ENCODE measurements at regions not wholly inside any gene's neighbourhood (a gene's known extent, or its start where the extent isn't known, plus 50 kb on each side); places are given as distances from the start of the nearest gene placed in this dataset.

DNA sequence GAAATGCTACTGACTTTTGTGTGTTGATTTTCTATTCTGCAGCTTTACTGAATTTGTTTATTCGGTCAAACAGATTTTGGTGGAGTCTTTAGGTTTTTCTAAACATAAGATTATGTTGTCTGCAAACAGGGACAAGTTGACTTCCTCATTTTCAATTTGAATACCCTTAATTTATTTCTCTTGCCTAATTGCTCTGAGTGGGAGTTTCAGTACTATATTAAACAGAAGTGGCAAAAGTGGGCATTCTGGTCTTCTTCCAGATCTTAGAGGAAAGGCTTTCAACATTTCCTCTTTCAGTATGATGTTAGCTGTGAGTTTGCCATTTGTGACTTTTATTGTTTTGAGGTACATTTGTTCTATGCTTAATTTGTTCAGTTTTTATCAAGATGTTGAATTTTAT is 268.5 kb downstream of the WNT5A start:
- DNase-seq: no peak

DNA sequence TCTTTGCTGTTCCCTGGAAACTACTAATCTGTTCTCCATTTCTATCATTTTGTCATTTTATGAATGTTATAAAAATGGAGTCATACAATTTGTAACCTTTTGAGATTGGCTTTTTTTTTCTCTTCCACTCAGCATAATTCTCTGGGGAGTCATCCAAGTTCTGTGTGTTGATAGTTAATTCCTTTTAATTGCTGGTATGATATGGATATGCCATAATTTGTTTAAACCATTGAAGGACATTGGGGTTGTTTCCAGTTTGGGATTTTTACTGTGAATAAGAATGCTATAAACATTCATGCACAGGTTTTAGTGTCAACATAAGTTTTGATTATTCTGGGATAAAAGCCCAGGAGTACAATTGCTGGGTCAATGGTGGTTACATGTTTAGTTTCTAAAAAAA is 279.4 kb downstream of the WNT5A start:
- no peak for DNase-seq

DNA sequence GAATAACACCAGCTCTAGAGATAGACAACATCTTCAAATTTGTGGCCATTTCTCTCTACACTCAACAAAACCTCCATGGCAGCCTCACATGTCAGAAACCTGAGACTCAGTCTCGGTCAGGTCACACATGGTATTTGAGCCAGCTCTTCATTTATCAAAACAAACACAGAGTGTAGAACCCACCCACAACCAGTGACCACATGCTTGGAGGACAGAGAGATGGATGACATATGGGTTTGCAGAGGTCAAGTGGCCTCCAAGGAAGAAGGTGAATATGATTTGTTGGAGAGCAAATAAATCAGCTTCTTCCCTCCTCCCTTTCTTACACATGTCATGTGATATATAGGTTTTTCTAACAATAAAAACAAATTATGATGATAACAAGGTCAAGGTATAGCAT is 278.1 kb upstream of the LRTM1 start:
- no peak for DNase-seq

DNA sequence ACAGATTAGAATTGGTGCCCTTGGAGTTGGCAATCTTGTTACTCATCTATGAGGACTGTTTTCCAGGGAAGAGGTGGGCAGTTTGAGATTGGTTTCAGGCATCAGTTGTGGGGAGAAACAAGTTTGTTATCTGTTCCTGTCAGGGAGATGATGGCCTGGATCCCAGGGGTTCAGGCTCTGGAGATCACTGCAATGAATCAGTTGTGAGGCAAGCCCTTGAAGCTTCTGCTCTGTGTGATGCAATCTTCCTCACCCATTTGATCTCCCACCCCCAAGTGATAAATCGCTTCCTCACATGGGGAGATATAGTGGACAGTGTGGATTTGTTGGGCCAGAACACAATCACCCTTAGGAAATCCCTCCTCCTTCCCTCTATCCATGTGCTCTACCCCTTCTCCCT is 276.6 kb upstream of the LRTM1 start:
- no peak for DNase-seq

DNA sequence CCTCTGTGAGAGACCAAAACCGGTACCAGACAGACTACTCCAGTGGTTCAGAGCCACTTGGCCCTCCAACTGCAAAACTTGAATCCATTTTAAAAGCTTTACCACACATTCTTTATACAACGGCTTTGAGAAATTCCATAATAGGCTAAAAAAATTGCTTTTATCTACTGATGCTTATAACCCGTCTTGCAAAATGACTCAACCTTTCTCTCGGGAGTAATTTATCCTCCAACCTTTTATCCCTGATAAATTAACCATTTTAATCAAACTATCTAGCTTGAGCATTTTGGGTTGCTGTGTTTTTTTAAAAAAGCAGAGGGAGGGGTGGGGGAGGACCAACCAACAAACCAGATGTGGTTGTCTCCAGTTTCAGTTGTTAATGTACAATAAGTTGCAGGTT is 275.7 kb upstream of the LRTM1 start:
- DNase-seq: no peak

DNA sequence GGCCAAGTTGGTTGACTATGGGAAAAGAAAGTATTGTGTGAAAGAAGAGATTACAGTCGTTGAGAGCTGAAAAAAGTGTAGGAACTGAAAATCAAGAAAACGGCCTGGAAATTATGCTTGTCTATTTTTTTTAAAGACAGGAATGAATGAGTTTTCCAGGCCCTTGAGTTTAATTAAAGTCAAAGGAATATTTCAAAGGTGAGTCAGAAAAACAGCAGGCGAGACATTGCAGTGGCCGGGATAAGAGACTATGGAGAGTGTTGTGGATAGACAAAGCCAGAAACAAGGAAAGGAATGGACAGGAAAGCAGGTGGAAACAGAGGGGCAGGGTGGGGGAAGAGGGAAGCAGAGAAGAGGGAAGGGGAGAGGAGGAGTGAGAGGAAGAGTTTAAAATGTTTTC is 275.1 kb upstream of the LRTM1 start:
- DNase-seq: no peak

DNA sequence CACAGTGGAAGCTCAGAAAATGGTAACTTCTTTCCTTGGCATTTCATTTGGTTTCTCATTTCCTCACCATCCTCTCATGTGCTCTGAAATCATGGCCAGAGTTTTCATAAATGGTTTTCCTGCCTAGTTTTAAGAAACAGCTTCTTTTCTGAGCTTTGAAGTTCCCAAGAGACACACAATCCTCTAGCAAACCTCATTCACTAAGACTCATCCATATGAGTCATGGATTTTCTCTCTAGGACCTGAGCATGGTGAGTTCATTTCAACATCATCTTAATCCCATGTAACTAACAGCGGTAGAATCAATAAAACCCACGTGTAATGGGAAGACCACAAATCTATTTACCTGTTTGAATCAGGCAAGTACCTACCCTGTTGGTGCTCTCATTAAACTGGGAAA is 274.5 kb upstream of the LRTM1 start:
- DNase-seq: no peak

DNA sequence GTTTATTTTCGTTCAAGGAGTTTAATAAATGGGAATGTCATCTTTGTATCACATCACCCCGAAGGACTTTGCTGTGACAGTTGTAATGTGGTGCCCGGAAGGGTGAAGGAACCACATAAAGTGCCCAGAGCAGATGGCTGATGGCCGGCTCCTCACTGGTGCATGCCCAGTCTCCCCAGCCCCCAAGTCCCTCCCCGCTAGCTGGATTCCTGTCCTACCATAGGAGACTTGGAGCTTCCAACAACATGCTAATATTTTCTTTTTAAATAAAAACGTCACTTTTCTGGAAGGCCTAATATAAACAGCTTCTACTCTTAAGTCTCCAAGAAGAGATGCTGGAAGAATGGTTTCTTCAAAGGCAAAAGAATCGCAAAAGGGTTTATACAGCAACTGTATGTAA is 273.9 kb upstream of the LRTM1 start:
- no peak for DNase-seq

DNA sequence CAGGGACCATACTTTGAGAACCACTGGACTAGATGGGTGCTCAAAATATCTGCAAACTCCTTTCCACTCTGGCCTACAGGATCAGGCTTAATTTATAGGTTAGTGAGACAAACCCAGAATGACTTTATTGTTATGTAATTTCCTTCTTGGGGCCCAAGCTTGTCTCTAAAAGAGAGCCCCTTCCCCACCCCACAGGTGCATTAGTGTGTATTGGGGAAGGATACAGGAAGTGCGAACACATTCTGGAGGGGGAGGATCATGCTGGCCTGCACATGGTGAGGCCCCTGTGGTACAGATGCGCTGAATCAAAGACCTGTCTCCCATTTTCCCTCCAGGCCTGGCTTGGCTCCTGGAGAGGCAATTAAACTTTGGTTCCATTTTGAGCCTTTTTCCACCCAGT is 273.0 kb upstream of the LRTM1 start:
- DNase-seq: no peak

DNA sequence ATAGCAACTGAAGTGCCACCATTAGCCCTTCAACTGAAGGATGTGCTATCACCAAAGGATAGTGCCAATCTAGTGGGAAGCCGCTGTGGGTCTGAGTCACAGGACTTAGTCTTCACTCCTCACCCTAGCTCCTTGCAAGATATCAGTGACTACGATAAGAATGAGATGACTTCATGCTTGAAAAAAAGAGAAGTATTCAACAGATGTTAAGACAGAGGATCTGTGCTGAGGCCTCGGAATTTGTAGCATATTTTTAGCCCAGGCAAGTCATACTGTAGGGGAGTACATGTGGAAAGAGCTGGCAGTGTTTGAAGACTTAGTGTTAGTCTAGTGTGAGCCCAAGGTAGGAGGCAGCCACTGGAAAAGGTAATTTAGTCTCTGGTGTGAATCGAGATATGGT is 270.7 kb upstream of the LRTM1 start:
- DNase-seq: no peak

DNA sequence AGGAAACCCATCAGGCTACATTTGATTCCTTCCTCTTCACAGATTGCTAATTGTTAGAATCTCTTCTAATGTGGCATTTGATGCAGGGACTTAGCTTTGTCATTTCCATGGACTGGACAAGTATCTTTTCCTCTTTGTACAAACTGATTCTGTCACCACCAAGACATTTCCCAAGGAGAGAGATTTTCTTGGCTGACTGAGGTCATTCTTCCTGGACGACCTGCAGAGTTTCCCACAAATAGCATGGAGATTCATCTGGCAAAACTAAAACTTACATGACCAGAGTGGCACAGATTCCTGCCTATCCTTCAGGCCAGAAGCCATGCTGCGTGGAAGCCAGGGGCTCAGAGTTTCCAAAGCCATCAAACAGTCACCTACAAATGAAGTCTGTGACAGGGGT is 269.2 kb upstream of the LRTM1 start:
- DNase-seq: no peak

DNA sequence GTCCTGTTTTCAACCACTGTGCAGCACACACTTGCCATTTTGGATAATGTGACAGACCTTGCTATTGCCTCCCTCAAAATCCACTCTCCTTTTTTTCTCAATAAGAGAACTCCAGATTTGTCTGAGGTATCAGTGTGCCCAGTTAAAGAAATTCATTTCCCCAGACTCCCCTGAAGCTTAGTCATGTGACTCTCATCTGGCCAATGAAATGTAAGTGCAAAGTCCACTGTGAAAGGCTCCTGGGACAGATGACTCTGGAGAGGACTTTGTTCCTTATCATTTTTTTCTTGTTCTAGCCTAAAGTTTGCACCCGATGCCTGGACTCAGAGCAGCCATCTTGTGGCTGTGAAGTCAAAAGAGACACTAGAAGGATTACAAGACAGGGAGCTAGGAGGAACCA is 268.6 kb upstream of the LRTM1 start:
- no peak for DNase-seq

DNA sequence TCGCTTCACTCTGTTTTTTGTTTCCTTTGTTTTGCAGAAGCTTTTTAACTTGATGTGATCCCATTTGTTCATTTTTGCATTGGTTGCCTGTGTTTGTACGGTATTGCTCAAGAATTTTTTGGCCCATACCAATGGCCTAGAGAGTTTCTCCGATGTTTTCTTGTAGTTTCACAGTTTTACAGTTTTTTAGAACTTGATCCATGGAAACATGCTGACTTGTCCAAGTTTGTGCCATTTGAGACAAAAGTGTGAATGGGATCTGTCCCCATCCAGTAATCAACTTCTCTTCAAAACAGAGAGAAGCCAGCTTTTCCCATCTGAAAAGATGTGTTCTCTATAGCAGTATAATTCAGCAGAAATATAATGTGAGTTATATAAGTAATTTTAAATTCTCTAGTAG is 266.5 kb upstream of the LRTM1 start:
- no peak for DNase-seq

DNA sequence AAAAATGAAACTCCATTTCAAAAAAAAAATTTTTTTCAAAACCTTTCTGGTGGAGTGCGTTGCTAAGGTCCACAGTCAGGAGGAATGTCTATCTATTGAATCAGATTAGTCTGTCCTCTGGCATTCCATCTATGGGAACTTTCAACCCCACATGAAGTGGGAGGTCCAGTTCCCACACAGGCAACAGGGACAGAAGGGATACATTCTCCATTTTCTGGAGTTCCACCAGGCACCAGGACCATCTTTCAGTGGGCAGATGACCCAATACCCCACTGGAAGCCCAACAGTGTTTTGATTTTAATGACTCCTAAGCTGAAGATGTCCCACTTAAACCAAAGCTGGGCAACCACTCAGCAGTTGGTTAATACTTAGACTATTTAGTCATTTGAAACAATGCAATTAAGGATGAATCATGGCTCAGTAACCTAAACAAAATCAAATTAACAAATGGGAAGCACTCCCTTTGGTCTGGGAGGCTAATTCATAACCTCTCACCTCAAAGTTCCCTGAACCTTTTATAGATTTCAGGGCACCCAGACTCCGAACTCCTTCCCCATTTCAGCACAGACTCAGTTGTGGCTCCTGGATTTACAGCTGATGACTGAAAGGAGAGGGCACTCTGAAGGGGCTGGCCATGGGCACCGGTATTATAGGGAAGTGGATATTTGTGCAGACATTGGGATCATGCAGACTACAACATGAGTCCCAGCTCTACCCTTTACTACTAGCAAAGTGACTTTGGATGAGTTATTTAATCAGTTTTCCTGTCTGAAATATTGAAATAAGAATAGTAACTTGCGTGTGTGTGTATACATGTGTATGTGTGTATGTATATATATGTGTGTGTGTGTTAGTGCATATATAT is 264.3 kb upstream of the LRTM1 start:
- no peak for DNase-seq

DNA sequence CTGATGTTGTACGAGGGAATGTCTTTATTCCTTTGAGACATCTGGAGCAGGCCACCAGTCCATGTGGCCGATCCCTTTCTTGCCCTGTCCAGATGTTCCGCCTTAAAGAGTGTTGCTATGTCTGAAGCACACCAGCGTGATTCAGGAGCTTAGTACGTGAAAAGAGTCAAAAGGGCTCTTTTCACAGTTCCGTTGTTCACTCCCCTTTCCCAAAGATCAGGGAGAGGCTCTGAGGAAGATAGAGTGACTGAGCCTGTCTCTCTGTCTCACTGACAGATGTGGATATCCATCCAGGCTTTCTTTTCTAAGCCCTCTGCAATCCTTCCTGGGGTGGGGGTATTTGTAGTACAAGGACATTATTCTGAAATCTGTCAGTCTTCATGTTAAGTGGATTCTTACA is 262.5 kb upstream of the LRTM1 start:
- no peak for DNase-seq

DNA sequence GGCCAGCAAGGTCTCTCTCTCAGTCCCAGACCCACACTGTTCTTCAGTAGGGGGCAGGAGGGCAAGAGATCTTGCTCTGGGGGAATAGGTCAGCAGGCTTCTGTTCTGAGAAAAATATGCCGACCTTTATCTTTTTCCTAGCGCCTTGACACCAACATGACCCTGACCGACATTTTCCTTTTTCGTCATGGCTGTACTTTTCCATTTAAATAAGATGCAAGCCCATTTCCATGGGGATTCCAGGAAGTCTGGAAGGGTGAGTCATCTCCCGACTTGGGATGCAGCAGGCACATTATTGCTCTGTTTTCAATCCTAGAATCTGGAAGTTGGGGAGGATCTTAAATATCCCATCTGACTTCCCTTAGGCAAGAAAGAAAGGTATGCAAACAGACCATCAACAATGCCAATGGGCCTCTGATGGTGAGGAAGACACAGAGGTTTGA is 261.5 kb upstream of the LRTM1 start:
- DNase-seq: no peak

DNA sequence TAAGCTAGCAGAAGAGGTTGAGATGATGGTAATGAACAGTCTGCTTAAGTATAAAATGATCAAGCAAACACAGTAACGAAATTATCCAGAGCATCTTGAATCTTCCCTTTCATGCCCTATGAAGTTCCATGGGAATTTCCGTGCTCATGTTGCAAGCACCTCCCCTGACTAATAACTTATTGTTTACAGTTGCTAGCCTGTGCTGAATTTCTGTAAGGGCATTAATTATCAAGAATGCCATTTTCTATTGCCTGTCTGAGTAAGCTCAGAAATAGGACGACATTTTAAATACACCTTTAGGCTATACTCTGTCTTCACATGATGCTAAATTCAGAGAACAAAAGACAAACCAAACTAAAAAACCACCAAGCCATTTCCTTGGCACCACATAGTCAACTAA is 257.5 kb upstream of the LRTM1 start:
- no peak for DNase-seq

DNA sequence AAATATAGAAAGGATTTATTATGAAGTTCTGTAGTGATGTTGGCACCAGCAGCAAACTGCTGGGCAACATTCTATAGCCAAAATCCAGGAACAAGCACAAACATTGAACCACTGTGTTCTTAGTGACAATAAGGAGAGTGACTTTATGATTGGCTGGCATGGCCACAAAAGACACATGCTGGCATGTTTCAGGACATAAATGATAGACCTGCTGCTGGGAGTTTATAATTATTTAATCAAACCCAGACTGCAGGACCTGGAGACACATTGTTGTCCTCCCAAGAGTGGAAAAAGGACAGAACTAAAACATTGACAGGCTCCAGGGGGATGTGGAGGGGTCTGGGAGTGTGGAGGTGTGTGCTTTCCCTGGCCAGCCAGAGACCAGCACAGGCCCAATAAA is 255.3 kb upstream of the LRTM1 start:
- peak; percentile 84 for DNase-seq

DNA sequence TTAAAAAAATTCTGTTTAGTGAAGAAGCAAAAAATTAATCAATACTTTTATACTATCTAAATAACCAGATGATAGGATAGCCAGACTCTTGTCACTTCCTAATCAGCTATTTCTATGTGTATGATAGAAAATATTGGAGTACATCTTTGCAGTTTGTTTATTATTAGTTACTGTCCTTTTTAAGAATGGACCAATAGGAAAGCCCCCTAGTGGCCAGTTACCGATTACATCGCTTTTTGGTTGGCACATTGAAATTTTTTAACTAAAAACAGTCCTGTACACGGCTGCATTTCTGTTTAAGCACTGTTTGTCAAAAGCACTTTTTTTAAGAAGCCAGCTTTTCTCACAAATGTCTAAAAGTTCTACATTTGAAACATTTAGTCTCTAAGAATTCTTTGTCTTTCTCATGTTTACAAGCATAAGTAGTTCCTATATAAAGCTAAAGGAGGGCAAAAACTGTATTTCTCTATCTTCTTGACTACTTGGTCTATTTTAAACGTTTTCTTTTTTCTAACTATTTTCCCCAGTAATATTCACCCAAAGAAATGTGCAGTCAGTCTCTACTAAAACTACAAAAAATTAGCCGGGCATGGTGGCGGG is 253.2 kb upstream of the LRTM1 start:
- no peak for DNase-seq

DNA sequence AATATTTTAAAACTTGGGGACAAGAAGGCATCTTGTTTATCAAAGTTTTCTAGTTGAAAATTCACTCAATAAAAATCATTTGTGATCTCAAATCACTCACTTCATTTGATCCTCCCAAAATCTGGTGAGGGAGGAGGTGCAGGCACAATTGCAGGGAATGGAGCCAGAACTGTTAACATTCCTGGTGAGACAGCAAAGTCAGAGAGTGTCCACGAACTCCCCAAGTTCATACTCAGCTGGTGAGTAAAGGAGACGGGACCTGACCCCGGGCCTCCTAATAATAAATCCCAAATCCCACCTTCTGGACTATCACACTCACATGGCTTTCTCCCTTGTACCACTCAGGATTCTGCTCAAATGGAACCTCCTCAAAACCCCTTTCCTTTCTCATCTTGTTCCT is 252.3 kb upstream of the LRTM1 start:
- no peak for DNase-seq

DNA sequence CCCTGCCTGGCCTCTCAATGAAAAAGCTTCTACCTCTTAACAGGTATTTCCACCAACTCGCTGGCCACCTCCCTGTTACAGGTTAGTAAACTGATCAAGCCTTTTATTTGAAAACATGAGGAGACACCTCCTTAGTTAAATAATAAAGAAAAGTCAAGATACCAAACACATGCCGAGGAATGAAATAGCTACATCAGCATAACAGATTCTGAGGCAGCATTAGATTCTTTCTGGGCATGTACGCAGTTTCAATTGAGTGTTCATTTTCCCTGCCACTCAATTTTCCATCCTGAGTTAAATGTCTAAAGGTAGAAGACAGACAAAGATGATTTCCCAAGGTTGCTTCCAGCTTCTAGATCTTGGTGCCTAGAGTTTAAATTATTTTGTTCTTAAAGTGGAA is 250.5 kb upstream of the LRTM1 start:
- DNase-seq: no peak

DNA sequence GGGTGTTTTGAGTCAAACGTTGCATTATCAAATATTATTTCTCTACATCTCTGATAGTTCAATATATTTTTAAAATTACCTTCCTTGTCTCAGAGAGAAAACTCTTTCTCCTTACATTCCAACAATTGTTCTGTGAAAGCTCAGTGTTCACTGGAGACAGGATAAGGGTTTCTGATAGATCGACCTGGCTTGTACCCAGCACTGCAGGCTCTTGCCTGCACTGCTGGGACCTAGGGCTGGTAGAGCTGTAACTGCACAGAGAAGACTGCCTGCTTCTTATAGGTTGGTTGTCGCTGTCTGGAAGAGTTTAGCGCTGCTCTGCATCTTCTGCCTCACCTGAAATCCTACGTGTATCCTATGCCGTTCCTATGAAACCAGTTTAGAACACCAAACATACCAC is 249.9 kb upstream of the LRTM1 start:
- DNase-seq: no peak

DNA sequence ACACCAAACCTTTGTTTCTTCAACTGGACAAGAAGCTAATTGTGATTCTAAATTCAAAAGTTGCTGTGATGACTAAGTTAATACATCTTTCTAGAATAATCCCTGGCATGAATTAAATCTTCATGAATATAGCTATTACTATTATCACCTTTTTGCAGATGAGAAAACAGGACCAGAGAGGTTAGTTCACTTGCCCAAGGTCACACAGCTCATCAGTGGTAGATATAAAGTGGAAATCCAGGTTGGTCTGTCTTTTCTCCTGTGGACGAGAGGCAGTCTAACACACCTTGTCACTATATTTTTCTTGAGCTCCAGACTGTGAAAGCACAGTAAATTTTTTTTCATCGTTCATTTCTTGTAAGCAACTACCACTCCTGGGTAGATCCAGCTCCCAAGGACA is 247.6 kb upstream of the LRTM1 start:
- DNase-seq: no peak

DNA sequence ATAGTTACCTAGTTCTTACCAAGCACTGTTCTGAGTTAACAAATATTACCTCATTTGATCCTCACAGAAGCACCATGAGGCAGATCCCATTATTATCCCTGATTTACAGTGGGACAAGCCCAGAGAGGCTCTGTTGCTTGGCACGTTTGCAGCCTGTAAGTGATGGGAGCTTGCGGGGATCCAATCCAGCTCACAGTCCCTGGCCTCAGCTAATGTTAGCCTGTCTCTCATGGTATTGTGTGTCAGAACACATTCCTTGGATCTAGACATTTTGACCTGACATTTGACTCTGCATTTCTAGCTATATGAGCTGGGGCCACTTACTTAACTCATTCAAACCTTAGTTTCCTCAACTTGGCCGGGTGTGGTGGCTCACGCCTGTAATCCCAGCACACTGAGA is 246.9 kb upstream of the LRTM1 start:
- DNase-seq: no peak

DNA sequence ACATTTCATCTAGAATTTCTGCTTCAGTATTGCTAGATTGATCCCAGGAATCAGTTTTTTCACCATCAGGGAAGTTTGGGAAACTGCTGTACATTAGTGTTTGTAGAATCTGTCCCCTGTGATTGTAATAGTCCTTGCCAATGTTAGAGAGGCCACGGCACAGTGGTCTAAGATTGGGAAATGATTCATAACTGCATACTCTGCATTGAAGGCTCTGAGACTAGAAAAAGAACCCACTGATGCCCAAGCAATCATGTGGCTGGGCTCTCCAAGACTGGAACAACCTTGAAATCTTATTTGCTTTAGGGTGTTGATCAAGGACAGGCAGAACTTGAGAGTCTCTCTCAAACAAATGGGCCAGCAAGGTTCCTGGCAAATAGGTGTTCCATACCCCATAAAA is 245.6 kb upstream of the LRTM1 start:
- DNase-seq: no peak
